ENCODE measurements at regions not wholly inside any gene's neighbourhood (a gene's known extent, or its start where the extent isn't known, plus 50 kb on each side); places are given as distances from the start of the nearest gene placed in this dataset.
A peak's percentile ranks its signal among the peaks of the same experiment; 100 is the strongest.

- DNase-seq (ENCODE audit: low spot score) = peak; percentile 25
Observed at GRCh38 chr20:4513720-4514119, 172.5 kb upstream of the PRNP start.

DNA sequence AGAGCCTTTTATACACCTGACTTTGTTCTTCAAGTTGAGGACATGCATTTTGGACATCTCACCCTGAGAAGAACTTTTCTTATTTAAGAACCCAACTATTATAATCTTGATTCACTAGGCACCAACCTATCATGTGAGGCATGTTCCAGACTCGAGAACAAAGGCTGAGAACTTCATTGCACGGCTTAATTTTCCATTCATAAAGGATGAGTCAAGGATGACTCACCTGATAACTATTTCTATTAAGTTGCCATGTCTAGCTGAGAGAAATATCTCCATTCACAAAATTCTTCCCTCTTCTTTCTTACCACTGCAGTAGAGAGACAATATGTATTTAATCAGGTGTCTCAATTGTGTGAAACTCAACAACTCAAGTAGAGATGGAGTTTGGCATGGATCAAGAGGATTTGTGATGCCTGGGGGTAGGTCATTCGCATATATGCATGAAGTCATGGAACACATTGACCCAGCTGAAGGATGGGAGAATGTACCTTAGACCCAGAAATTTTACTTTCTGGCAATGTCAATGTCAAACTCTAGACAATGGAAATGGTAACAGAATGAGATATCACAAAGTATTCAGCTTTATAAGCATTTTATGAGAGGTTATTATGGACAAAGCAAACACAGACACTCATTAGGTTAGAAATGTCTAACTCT lies 173.2 kb upstream of the PRNP start:
- peak; percentile 71 for DNase-seq (ENCODE audit: low spot score)

DNA sequence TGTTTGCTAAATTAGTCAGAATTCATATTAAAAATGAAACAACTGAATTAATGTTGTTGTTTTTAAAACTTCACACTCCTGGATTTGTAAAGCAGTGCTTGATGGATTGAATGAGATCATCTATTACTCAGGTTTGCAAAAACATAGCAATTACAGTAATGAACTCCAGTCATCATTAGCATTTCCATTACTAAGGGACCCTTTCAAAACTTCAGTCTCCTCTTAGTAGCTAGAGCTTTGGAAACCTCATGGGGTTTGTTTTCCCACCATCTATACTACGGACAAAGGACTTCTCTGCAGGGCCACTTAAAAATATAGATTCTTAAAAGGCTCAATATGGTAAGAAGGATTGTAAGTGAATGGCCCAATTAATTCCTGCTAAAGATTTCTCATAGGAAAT lies 174.5 kb upstream of the PRNP start:
- no peak for DNase-seq (ENCODE audit: low spot score)

DNA sequence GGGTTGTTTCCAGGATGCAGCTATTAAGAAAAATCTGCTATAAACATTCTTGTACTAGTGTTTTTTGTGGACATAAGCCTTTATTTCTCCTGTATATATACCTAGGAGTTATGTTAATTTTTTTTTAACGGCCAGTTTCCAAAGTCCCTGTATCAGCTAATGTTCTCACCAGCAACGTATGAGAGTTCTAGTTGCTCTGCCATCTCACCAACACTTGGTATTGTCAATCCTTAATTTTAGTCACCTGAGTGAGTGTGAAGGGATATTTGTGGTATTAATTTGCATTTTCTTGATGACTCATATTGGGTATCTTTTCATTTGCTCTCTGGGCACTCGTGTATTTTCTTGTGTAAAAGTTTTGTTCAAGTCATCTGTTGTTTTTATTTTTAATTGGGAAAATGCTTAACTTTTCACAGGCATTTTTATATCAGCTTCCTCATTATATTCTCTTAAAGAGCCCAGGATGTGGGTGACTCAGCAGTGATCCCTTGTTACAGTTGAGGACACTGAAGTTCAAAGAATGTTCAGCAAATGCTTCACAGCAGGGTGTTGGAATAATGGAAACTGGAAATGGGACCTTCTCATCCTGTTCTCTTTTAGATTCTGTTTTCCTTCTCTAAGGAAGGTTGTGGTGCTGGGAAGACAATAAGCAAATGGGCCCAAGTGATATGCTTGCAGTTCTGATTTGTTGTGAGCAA lies 176.3 kb upstream of the PRNP start:
- DNase-seq (ENCODE audit: low spot score) = no peak

- no peak for DNase-seq (ENCODE audit: low spot score)
Observed at GRCh38 chr20:4508773-4509172, 177.5 kb upstream of the PRNP start.

DNA sequence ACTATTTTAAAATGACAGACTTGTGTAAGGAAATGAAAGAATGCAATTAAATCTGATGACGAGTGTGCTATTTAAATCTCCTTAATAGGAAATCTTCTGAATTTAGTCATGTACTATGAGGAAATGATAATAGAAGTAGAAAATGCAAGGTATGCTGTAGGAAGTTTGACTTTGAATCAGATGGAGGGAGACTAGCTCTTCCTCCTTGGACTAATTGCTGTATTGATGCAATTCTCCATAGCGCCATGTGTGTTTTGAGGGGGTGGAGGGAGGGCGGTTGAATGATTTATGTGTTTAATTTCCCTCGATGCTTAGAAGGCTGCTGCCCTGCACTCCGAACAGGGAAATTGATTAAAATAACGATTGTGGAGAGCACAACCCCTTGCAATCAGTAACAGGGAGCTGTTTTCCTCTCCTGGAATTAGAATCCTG lies 179.0 kb upstream of the PRNP start:
- DNase-seq (ENCODE audit: low spot score) = peak; percentile 62

GRCh38 chr20:4504814-4505213 lies 181.4 kb upstream of the PRNP start:
- DNase-seq (ENCODE audit: low spot score) = no peak

- no peak for DNase-seq (ENCODE audit: low spot score)
Observed at GRCh38 chr20:4502756-4503155, 183.5 kb upstream of the PRNP start.

DNA sequence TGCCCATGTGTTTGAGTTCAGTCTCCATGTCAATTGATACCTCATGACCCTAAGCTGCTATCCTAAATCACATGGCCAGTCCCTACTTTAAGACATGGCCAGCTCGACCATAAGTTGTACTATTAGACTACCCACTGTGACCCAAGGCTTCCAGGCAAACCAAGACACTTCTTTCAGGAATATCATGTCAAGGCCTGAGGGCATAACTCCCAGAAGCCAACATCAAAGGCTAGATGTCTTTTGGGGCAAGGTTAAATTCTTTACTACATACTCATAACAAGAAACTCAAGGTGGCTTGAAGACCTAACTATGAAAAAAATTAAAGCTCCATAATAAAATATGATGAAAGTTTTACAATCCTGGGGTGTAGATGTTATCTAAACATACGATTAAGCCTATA lies 192.9 kb upstream of the PRNP start:
- DNase-seq (ENCODE audit: low spot score) = no peak

- DNase-seq (ENCODE audit: low spot score) = no peak
Observed at GRCh38 chr20:4491643-4492042, 194.6 kb upstream of the PRNP start.

DNA sequence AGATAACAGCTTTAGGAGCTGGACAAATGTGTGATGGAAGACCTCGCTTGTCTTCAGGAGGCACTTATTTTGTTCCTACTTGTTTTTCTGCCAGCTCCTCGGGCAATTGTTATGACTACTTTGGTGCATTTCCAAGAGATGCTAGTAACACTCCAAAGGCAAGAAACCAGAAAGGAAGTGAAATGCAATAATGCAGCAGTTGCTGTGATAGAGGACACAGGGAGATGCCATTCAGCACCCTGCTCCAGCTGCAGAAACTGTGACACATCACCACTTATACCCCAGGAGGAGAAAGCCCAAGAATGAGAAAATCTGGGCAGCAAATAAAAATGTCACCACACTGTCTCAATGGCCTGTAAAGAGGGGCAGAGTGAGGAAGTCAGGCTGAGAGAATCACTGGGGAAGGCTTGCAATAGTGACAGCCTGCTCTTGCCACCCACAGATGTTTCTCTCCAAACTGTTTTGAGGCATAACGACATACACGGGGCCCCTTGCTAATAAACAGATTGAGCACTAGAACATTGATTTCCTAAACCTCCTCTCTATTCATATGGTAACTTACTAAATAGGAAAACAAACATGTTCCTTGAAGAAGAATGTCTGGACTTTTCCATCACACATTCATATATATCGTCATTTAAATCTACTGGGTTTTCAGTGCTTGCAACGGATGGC lies 195.5 kb upstream of the PRNP start:
- DNase-seq (ENCODE audit: low spot score) = no peak

- DNase-seq (ENCODE audit: low spot score) = no peak
Observed at GRCh38 chr20:4490045-4490444, 196.2 kb upstream of the PRNP start.

DNA sequence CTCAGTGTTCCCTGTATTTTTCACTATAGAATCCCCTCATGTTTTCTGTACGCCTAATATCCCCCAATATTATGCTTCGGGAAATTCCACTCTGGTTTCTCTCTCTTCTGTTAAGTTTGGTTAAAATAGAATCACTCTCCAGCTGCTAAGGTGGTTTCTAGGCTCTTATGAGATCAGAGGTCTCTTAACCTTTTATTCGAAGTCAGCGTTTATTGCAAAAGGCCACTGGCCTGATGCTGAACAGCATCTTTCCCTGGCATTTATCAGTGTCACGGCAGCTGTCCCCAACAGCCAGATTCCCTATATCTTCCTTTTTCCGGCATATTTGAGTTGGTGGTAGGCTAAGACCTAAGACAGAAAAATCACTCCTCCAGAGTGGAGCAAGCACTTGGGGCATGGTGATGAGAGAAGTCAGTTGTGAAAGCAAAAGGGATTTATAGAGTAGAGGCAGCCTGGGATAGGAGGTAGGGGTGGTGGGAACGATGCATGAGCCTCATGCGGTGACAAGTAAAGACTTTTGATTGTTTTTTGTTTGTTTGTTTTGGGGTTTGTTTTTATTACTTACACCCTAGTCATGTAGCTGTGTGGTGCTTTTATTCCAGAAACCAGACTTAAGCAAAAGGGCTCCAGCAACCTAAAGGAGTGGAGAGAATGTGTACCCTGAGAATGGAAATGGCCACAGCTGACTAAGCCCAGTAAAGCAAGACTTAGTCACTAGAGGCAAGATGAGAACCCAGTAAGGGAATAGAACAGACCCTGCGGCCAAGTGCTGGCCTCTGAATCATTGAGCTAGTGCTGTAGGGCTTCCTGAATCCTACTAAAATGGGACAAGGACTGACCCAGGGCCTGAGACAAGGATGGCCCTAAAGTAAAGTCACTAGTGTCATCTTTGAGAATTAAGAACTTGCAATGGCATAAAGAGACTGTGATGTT lies 197.6 kb upstream of the PRNP start:
- no peak for DNase-seq (ENCODE audit: low spot score)

DNA sequence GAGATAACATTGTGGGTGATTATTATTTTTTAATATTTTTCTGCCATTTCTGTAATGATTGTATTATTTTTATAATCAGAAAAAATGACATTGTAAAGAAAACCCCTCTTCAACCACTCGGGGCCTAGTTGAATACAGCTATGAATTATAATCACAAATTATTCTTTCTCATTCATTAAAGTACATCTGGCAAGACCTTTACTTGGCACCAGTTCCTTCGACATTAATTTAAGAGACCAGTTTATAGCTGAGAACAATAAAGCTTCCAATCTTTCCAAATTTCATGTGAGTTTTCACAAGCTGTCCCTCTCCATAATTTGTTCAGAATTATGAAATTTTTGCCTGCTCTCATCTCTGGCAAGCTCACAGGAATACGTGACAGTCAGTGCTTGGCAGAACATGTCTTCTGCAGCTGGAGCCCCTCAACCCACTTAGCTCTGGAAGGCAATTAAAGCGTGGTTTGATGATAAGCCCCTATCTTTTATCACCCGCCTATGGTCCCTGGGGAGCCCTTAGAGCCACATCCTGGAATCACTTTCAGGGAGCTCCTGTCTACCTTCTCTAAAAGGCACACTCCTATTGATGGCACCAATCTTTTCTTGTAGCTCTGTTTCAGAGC lies 201.8 kb upstream of the PRNP start:
- no peak for DNase-seq (ENCODE audit: low spot score)

DNA sequence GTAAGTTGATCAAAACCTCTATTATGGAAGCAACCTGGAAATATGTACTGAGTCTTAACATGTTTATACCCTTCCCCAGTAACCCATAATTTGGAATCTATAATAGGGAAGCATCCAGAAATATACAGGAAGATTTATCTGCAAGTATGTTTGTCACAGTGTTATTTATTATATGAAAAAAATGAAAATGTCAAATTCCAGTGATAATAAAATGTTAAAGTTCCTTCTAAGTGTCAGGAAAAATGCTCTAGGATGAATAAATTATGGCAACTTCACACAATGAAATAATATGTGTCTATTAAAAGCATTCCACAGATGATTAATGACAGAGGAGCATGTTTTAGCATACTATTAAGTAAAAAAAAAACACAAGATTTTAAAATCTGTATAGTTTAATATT lies 202.3 kb upstream of the PRNP start:
- no peak for DNase-seq (ENCODE audit: low spot score)

- DNase-seq (ENCODE audit: low spot score) = no peak
Observed at GRCh38 chr20:4483486-4483885, 202.8 kb upstream of the PRNP start.

GRCh38 chr20:4480104-4480503 lies 206.2 kb upstream of the PRNP start:
- no peak for DNase-seq (ENCODE audit: low spot score)

- no peak for DNase-seq (ENCODE audit: low spot score)
Observed at GRCh38 chr20:4476903-4477500, 209.3 kb upstream of the PRNP start.

DNA sequence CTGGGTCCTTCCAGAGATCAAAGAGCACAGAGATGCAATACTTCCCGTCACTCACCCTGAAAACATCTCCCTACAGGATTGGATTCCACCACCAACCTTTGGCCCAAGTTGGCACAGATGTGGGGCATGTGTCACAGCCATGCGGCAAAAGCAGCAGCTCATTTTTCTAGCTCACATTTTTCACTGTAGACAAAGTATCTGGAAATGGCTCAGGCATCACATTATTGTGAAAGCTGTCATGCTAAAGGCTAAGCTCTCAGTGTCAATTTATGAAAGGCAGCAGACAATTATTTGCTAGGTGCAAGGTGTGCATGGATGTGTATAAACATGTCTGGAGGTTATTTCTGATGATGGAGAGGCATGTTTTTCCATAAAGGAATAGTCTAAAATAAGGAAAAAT lies 213.3 kb upstream of the PRNP start:
- no peak for DNase-seq (ENCODE audit: low spot score)

DNA sequence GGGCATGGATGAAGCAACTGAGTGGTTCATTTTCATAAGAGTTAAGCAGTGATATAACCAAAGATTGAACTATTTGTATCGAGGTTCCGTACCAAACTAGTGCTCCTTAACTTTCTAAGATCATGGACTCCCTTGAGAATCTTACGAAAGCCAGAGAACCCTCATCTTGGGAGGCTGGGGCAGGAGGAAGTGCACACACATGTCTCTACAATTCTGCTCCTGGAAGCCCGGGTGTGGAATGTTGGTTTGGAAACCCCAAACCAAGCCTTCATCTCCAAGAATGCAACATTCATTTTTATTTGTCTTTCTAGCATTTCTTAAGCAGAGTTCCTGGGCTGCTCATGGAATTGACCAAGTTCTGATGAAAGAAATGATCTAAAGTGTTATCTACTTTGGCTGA lies 215.0 kb upstream of the PRNP start:
- no peak for DNase-seq (ENCODE audit: low spot score)

GRCh38 chr20:4470375-4470774 lies 215.9 kb upstream of the PRNP start:
- no peak for DNase-seq (ENCODE audit: low spot score)
